ENCODE measurements at regions not wholly inside any gene's neighbourhood (a gene's known extent, or its start where the extent isn't known, plus 50 kb on each side); places are given as distances from the start of the nearest gene placed in this dataset.
"Not testable (repeated sequence)": the region's sequence is repeated elsewhere in the genome, so short reads cannot be mapped to it uniquely, and the experiment has no call there.

DNA sequence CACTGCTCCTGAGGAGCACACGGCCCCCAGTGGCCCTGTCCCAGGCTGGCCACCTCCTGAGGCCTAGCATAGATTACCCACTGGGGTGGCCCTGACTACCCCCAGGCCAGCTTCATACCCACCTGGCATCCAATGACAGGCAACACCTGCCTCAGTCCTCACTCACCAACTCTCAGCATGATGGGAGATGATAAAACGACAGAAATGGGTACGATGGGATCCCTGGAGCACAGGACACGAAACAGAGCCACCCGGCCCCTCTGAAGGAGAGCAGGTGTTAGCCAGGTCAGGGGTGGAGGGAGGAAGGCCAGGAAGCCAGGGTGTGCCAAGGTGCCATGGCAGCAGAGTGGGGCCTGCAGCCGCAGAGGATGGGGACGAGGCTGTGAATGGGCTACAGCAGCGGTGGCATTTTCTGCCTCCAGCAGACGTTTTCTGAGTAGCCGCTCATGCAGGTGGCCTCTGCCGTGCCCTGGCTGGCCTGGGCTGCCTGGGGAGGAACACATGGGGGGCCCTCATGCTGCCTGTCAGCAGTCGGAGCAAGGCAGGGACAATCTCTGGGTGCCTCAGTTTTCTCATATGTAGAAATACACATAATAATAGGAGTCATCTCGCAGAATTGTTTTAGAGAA is 50.2 kb upstream of the FGF3 start:
- DNase-seq = no peak

DNA sequence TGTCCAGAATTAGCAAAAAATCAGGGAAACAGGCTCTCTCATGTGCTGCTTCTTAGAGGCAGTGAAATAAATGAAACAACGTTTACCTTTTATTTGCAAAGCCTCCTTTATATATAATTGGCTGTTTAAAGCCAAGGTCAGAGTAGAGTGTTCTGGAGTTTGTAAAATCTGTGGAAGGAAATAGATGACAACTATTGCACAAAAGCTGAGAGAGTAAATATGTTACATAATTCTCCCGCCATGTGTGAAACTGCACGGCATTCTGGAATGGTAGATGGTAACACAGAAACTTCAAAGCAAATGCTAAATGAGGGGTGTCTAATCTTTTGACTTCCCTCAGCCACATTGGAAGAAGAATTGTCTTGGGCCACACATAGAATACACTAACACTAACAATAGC is 51.5 kb upstream of the FGF3 start:
- DNase-seq = no peak

DNA sequence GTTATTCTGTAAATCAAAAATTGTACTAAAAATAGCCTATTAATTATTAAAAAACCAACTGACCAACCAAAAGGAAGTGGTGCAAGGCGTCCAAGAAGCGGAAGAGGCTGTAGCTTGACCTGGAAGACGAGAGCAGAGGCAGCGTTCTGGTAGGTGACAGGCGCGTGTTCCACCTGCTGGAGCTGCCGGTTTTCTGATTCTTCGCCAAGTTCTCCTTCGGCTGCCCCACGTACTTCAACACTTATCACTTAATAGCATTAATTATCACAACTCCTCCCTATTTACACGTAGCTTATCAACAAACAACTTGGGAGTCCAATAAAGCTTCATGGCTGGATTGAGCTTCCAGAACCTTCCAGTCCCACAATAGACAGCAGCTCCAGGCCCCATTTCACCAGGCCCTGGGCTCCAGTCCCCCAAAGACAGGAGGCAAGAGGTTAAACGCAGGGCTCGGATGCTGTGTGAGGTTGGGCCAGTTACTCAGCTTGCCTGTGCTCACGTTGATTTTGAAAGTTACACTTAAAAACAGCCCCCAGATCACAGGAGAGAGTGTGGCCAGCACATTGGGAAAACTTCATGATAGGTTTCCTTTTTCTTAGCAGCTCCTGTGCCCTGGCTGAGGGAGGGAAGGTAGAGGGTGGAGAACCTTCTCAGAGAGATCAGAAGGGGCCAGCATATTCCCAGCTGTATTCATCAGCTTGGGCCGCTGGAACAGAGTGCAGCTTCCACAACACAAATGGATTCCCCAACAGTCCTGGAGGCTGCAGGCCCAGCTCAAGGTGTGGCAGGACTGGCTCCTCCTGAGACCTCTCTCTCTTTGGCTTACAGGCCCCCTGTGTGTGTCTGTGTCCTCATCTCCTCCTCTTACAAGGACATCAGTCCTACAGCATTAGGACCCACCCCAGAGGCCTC is 54.2 kb upstream of the FGF3 start:
- DNase-seq = no peak

DNA sequence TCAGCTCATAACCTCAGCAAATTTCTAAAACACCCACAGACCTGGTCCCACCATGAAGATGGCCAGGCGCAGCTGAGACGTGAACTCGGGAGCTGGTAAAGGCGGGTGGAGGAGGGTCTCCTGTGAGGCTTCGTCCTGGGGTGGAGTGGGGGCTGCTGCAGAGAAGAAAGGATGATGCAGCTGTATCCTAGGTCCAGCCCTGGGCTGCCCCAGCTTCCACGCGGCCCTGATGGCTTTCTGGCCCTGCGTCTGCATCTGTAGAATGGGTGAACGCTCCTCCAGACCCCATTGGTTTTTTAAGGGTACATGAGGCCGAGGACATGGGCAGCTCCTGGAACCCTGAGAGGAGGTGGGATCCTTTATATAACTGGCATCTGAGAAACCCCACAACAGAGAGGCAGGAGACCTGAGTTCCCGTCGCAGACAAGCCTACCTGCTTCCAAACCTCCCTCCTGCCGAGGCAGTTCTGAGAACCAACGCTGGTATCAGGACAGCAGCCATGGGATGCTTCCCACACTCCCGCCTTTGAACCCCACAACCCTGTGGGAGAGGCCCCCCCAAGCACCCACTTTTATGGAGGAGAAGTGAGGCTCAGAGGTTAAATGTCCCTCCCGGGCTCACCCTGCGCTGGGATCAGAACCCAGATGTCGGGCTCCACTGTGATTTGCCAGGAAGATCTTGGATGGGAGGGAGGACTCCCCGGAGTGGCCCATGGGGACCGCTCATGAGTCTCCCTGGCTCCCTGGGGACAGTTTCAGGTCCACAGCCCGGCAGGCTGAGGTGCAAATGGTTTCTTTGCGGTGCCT is 55.2 kb upstream of the FGF3 start:
- no peak for DNase-seq

DNA sequence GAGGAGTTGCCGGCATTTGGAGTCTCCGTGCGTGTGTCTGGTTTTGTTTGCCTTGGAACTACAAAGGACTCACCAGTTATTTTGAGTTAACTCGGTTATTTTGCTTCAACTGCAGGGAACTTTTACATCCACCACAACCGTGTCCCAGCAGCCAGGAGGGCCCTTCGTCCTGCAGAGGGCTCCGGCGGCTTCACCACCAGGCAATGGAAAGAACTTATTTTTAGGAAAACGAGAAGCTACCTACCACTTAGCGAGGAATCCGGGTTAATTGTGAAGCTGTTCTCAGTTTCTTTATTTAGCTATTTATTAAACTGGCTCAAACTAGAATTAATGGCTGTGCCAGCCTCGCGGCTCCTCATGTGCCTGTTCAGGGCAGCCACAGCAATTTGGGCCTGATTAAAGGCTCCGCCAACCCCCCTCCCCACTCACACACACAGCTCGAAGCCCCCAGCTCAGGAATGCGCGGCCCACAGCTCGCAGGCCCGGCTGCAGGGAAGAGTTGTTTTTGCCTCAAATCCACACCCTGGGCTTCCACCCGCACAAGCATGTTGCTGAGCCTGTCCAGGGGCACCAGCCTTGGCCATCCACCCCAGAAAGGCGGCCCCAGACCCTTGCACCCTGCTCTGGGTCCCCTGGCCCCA is 55.9 kb upstream of the FGF3 start:
- no peak for DNase-seq

DNA sequence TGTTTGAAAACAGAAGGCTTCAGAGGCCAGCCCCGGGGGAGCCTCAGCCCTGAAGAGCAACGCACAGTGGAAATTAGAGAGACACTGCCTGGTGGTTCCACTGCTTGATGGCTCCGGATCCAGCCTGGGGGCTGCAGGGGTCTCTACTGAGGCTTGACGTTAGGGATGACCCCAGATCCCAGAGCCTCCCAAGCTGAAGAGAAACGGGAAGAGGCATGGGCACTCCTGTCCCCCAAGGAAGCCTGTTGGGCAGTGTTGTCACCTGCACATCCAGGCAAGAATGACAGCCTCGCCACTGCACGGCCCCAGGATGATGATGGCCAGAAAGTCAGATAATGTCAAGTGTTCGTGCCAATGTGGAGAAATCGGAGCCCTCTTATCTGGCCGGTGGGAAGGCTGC is 56.8 kb upstream of the FGF3 start:
- no peak for DNase-seq

DNA sequence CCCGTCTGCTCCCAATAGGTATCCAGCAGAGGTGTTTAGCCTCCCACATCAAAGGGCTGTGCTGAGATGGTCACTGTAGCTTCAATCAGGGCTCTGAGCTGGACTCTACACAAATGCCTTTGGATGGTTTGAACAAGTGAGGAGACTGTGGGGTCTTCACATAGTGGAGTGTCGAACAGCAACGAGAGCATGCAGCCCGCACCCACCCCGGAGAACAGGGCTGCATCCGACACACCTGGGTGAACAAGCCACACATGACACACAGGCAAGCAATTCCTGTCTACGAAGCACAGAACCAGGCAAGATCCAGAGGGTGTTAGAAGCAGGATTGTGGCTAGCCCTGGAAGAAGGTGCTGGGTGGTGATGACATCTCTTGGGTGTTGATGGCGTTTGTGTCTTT is 58.0 kb upstream of the FGF3 start:
- DNase-seq = no peak

DNA sequence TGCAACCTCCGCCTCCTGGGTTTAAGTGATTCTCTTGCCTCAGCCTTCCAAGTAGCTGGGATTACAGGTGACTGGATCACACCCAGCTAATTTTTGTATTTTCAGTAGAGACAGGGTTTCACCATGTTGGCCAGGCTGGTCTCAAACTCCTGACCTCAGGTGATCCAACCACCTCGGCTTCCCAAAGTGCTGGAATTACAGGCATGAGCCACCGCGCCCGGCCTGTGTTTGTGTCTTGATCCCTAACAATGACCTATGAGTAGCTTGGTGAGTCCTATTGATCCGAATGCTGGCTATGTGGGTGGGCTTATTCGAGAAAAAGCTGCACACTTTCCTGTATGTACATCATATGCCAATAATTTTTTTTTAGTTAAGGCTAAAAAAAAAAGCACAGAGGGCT is 58.5 kb upstream of the FGF3 start:
- not testable (repeated sequence) for DNase-seq

DNA sequence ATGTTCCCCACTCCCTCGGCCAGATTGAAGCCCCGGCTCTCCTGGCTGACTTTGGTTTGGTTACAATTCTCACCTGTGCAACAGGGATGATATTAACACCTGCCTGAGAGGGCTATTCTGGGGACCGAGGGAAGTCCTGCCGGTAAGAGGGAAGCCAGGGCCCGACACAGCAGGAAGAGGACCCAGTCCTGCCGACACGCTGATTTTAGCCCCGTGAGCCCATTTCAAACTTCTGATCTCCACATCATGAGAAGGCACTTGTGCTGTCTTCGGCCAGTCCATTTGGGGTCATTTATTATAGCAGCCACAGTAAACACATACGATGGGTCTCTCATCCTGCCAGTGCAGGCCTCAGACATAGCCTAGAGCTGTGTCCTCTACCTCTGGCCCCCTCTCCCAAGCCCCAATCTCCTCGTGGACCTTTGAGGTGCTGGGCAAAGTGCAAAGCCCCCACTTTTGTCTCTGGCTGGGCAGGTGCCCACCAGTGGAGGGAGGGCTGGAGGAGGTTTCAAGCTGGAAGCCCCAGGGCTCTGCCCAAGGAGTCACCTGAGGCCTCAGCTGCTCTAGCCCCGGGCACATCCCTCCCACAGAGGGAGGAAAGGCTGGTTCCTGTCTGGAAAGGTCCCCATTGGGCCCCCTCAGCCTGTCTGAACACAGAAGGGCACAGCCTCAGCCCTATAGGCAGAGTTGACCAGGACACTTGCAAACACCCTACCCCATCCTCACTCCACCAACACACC is 59.1 kb upstream of the FGF3 start:
- no peak for DNase-seq

DNA sequence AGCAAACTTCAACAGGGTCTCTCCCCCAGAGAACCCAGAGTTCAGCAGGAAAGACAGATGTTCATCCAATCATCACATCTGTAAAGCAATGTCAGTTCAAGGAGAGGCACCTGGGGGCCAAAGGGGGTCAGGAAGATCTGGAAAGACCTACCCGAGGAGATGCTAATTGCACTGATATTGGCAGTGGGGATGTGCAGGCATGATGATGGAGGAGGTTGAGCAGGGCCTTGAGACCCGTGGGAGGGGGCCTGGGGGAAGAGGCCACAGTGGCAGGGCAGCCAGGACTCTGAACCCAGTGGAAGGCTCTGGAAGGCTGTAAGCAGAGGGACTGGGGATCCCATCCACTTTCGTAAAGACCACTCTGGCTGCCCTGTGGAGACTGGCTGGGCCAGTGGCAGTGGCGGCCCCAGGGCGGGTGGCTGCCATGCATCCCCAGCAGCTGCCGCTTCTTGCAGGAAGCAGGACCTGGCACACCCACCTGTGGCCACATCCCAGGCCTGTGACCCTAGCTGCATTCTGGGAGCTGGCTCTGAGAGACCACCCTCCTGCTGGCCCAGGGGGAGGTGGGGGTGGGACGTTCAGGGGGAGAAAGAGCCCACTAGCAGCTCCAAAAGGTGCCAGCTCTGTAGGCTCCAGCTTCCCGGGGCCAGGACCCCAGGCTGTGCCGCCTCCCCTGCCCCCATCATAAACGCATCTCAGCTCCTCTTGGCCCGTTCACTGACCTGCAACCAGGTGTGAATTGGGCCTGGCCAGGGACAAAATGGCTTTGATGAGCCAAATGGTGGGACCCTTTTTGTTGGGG is 59.9 kb upstream of the FGF3 start:
- DNase-seq = no peak

DNA sequence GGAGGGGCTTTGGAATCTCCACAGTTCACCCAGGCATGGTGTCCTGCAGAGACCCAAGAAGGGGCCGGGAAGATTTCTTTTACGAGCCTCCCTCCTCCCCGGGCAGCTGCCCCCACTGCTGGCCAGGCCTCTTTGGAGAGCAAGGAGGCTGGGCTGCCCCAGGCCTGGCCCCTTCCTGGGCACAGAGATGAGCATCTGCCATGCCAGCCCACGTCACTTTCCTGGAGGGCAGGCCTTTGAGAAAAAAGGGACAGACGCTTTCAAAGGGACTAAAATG is 60.5 kb upstream of the FGF3 start:
- no peak for DNase-seq

DNA sequence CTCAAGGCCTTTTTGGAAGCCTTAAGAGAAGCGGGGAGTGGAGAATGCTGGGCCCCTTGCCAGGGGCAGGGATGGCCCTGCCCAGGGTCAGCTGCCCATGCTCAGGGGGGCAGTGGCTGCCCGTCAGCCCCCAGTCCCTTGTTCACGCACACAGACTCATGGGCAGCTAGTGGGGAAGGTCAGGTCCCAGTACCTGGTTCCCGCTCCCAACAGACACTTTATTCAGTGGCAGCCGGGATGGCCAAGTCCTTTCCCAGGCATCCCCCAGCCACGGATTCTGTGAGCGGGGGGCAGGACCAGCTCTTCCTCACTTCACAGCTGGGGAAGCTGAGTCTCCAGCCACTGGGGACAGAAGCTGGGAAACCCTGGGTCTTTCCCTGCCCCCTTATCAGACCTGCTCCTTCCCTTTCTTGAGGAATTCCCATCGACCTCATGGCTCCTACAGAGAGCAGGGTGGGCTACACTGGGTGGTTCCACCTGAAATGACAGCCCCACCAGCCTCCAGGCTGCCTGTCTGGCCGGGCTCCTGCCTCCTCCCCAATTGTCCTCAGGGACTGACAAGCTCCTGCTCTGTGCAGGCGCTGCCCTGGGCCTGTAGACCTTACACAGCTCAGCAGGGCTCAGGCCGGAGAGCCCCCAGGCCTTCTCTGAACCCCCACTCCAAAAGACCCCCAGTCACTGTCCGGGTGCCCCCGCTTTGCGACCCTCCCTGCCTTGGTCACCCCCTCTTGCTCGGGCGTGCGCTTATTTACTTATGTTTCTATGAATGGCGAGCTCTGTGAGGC is 61.0 kb upstream of the FGF3 start:
- DNase-seq = no peak

DNA sequence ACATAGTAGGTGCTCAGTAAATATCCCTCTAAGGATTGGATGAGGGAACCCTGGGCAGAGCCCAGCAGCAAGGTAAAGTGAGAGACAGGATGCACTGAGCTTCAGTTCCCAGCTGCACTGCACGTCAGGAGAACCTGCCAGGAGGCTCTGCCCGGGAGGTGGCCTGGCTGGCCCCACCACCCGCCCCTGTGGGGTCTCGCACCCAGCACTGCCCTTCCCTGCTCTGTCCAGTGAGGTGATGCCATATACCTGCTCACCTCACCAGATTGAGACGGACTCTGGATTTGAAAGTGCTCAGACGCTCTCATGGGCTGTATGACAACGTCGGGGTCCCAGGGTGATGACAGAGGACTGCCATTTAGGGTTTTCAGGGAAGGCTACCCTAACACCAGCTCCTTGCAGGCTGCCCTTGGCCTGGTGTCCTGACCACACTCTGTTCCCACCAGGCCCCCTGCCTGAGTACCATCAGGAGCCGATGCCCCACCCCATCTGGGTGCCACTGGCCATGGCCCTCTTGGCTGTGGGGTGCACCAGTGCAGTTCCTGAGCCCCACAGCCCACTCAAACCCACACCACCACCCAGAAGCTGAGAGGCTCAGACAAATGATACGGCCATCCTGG is 61.7 kb upstream of the FGF3 start:
- DNase-seq = no peak

DNA sequence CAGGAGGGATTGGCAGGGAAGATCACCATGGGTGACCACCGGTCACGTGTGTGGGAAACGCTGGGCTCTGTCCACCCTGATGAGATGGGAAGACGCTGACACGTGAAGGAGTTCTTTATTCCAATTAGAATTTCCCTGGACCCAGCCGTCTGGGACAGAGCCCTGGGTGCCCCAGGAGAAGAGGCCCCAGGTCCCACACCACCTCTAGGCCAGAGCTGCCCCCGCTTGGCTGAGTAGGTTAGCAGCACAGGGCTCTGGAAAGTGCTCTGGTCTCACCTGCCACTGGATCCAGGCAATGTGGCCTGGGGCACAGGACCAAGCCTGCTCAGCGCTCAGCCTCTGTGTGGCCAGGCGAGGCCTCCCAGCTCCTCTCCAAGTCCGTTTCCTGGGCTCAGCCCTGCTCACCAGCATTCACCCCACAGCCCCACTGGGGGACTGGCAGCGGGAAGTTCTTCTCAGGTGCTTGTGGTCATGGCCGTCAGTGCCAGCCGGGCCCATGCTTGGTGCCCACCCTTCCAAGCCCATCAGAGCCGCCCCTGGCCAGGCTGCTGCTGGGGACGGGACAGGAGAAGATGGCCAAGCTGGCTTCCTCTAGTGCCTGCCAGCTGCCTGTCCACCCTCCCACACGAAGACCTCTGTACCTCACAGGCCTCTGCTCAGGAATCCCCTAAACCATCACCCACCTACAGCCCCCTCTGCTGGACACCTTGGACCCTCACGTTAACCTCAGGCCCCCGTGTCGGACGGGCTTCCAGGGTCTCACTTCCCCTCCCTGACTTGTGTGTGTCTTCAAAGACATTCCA is 62.5 kb upstream of the FGF3 start:
- no peak for DNase-seq

DNA sequence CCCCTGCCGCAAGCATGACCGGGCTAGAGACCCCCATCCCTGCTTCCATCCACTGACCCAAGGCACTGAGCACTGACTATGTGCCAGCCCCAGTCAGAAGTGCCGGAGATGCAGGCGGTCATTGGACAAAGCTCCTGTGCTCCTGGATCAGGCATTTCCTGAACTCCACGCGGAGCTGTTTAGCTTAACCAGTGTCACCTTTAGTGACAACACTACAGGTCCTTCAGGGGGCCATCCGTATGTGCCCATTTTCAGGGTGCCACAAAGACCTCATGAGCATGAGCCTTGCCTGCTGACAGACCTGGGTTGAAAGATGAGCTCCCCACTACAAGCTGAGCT is 63.0 kb upstream of the FGF3 start:
- no peak for DNase-seq

DNA sequence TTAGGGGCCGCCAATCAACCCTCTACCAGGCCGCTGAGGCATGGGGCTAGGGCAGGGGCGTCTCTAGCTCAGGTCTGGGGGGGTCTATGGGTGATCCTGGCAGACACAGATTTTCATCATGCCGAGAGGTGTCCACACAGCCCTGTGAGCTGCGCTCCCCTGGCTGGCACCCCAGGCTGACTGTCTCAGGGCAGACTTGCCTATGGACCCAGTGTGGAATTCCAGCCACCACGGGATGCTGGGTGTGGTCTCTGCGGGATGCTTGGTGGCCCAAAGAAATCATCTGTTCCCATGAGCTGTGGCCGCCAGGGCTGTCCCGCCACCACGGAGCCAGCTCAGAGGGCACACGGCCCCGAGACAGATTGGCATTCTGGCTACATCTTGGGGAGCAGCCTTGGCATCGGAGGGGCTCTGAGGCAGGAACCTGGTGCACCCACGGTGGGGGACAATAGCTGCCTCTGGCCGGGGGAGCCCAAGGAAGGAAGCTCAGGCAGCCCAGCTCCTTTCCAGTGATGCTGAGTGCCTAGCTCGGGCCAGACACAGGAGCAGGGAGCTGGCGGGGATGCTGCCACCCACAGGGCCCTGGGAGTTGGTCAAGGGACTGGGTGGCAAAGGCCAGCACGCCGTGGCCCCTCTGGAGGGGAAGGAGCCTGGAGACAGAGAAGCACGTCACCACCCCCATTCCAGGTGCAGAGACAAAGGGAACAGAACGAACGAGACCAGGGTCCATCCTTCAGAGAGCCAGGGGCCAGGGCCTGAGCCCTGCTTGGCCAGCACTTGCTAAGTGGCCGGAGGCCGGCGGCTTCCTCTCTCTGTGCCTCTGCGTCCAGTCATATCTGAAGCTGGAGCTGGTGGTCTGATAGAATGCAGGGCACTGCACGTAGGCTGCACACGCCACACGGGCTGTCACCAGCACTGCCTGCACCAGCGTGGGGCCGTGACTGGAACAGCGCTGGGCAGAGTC is 64.4 kb upstream of the FGF3 start:
- DNase-seq = no peak

DNA sequence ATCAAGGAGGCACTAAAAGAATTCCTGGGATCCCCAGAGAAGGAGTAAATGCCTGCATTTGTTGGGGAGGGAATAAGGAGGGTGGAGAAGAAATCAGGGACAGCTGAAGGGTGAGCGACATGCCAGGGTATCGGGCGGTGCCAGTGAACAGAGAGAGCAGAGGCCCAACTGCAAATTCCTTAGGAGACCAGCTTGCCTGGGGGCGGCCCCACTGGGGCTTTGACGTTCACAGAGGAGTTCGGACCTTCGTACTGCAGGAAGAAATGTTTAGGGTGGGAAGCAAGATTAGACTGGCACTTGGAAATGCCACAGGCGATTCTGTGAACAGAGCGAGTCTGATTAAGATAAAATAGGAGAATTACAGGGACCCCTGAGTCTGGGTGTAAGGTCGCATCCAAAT is 65.1 kb upstream of the FGF3 start:
- DNase-seq = no peak

DNA sequence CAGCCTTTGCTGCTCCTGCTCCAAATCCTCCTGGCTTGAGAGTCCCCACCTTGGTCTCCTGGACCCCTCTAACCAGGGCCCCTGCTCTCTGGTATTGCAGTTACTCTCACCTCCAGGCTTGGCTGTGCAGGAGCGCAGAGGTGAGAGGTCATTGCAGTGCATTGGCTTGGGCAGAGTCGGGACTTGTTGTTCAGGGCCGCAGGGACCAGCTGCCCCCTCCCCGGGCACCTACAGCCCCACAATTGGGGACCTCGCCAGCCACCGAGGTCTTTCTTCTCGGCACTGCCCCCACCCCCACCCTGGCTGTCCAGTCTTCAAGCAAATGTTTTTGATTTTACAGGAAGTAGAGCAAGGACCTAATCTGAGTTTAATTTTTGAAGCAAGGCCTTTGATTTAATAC is 65.5 kb upstream of the FGF3 start:
- DNase-seq = no peak

DNA sequence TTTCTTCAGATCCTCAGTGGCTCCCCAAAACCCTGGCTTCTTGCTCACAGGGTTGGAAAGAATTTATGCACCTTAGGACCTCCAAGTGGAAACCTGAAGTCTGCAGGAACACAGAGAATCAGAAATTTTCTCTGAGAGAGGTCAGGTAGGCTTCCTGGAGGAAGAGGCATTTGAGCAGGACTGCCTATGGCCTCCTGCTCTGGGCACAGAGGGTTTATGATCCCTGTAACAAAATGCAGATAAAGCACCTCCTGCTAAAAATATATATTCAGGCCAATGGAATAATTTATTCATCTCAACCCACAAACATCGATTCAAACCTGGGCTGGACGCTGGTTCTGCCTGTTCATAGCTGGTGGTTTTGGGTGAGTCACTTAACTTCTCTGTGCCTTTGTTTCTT is 68.1 kb upstream of the FGF3 start:
- no peak for DNase-seq

Measured in GOT3 (cell line).